GM21528 (cell line): ENCODE measurements at regions not wholly inside any gene's neighbourhood (a gene's known extent, or its start where the extent isn't known, plus 50 kb on each side); places are given as distances from the start of the nearest gene placed in this dataset.
"Not testable (repeated sequence)": the region's sequence is repeated elsewhere in the genome, so short reads cannot be mapped to it uniquely, and the experiment has no call there.

Experiments
- ATAC-seq: cut with Tn5 transposase; IDR thresholded peaks from one replicate; pipeline ENCODE4 v1.9.1; 2021; ENCODE audit warnings: mild to moderate bottlenecking, moderate library complexity; ENCODE audit not compliant: unreplicated experiment, low FRiP score

DNA sequence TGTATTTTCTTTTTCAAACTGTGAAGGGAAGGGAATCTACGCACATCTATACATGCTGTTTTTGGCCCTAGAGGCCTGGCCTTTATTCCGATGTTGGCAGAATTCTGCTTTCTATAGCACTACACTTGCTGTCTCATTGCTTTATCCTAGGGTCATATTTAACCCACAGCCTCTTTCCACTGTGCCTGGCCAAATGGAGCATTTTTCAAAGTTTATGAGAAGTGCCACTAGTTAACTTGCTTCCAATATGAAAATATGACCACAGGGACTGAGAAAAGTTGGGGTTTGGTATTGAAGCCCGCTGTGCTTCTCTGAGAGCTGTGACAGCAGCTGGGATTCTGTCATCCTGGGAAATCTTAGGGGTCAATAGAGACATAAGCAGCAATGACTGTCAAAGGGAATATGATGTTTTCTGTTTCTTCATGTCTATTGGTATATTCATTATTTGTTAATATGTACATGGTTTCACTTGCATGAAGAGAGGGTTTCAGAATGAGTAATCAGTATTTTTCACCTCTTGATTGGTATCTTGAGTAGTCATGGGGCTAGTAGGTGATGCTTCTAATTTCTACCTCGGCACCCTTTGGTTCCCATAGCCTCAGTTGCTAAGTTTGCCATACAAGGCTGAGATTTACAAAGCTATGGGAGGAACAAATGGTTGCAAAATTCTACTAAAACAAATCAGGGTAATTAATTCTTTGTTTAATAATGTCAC is 275.8 kb upstream of the RBMS3 start:
- peak; percentile 96 for ATAC-seq

DNA sequence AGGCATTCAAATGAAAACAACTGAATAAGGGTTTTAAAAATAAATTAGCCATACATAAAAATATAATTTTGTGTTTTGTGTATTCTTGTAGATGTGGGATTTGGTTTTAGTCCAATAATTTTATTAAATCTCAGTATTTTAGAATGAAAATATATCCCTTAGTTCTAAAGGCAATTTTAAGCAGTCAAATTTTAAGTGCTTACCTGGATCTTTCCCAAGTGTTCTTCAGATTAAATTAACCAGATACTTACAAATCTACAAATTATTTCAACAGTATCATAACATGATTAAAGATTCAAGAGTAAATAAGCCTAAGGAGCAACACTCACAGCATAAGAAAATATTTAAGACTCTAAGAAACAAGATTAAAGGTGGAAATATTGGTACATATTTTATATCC is 275.0 kb upstream of the RBMS3 start:
- no peak for ATAC-seq

DNA sequence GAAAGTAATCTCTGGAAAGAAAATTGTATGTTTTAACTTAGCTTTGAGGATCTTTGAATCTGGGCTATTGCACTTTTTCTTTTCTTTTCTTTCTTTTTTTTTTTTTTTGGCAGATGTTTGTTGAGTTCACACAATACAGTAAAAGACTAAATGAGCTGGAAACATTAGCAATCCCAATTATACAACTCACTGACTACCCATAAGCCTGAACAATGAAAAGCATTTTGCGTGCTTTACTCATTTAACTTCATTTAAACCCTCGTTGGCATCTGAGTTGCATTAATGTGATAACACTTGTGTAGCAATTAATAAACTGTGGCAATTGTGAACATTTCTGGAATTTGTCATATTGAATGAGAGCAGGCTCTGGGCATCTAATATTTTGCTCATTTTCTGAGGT is 269.4 kb upstream of the RBMS3 start:
- ATAC-seq, result no peak

DNA sequence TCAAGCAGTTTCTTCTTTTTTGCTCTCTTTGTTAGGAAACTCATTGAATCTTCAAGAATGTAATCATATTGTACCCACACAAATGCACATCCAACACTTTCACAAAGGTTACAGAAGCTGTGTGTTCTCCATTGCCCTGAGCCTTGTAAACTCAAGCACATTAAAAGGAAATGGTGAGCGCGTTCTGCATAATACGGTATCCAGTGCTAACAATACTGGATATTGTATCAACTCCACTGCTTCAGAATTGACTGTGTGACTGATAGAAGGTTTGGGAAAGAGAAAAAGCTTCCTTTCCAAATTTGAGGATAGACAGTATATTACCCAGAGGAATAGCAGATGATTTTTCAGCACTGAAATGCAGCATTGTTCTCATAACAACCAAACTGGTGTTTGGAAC is 268.9 kb upstream of the RBMS3 start:
- ATAC-seq, result no peak

DNA sequence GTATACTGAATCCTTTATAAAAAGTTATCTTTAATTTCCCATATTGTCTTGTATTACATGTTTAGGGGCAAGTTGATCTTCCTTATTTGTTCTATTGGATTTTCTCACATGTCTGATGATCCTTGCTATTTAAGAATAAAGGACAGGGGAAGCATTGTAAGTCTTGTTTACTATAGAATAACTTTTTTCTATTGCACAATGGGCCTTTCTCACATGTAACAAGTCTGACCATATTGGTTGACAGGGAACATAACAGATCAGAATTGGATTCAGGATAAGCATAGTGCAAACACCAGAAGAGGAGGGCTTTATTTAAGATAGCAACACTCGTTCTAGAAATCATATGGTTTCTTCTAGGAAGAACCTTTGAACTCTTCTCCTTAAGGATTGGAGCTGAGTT is 257.9 kb upstream of the RBMS3 start:
- ATAC-seq, result no peak

DNA sequence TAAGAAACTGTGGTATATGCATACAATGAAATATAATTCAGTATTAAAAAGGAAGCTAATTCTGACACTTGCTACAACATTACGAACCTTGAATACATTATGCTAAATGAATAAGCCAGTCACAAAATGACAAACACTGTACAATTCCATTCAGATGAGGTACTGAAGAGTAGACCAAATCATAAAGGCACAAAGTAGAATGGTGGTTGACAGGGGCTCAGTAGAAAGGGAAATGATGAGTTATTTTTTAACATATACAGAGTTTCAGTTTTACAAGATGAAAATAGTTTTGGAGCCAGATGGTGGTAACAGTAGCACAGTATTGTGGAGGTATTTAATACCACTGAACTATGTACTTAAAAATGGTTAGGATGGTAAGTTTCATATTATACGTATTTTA is 254.6 kb upstream of the RBMS3 start:
- peak; percentile 88 for ATAC-seq

DNA sequence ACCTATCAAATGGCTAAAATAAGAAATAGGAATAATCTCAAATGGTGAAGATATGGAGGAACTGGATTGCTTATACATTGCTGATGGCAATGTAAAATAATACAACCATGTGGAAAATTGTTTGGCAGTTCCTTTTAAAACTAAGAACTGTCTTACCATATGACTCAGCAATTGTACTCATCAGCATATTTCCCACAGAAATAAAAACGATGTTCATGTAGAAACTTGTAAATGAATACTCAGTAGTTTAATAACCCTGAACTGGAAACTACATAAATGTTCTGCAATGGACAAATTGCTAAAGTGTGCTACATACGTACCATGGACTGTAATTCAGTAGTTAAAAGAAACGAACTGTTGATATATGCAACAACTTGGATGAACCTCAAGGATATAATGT is 253.9 kb upstream of the RBMS3 start:
- no peak for ATAC-seq

DNA sequence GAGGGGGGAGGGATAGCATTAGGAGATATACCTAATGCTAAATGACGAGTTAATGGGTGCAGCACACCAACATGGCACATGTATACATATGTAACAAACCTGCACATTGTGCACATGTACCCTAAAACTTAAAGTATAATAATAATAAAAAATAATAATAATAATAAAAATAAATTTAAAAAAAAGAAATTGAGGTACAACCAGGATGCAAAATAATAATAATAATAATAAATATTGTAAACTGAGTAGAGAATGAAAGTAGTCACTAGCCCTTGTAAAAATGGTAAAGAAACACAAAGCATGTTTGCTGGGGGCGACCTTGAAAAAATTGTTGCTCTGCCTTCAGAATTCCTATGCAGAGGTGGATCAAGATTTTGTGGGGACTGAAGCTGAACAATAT is 249.7 kb upstream of the RBMS3 start:
- ATAC-seq, result not testable (repeated sequence)

DNA sequence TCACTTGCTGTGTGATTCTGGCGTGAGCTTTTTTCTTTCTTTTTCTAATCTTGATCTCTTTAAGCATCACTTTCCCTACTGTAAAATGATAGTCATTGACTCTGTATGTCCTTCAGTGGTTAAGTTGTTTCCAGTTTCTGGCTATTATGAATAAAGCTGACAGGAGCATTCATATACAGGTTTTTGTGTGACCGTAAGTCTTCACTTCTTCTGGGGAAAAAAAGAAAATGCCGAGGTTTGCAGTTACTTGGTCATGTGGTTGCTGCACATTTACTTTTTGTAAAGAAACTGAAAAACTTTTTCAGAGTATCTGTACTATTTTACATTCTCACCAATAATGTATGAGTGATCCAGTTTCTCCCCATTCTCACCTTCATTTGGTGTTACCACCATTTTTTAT is 247.4 kb upstream of the RBMS3 start:
- ATAC-seq, result no peak

DNA sequence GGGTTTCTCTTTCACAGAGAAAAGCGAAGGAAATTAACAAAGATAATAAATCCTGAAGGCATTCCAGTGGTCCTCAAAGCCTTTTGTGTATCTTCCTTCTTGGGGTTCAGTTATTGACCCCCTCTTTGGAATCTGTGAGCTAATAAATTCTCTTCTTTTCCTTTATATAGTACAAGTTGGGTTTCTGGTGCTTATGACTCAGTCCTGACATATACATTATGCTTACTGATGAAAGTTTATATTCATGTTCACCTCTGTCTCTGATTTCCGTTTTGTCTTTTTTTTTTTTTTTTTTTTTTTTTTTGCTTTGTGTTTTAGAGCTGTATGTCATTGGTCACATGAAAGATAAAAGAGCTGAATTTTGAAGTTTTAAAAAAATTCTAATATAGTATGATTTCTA is 230.7 kb upstream of the RBMS3 start:
- ATAC-seq, result no peak

DNA sequence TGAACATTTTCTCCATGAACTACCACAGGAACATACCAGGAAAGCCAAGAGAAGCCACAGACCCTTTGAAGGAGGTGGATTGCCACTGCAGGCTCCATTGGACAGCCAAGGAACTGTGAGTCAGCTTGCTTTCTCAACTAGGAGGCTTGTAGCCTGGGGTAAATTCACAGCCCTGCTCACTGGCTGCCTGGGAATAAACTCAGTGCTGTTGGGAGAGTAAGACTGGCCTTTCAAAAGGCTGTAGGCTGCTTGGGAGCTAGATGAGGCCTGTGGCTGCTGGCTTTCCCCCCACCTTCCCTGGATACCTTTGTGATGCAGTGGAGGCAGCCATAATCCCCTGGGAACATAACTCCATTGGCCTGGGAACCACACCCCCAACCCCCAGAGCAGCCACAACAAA is 223.5 kb upstream of the RBMS3 start:
- no peak for ATAC-seq

DNA sequence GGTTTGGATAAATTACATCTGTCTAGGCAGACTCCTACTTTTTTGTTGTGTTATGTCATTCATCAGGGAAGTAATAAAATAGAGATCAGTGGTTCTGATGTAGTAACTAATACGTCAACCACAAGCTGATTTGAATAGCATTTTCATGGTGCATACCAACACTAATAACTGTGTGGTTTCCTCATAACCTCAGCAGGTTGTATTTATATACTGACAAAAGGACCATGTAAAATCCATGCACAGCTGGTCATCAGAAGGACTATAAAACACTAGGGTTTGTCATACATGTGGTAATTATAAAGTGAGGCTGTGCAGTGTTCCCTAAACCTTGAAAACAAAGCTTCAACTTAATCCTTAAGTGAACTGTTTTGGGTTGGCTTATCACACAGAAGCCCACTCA is 216.8 kb upstream of the RBMS3 start:
- ATAC-seq, result no peak

DNA sequence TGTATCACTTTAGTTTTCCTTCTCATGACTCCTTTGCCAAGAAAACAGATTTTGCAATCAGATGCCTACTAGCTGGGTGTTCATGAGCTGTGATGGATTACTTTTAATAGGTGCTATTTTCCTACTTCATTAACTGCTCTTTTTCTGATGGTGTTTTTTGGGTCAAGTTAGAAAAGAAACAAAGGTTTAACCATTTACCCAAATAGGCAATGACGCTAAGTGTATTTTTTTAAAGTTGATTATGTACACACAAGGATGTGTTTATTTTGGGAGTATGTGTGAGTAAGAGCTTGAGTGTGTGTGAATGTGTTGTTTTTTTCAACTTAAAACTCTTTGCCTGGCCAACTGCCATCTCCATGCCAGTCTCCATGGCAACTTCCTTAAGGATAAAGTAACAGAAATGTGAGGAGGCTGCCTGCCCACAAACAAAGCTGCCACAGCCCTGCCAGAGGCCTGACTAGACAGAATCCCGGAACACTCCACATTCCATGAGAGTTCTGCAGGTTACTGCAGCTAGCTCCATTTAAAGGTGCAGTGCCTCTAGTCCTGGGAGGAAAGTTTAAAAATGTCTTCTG is 215.6 kb upstream of the RBMS3 start:
- no peak for ATAC-seq

DNA sequence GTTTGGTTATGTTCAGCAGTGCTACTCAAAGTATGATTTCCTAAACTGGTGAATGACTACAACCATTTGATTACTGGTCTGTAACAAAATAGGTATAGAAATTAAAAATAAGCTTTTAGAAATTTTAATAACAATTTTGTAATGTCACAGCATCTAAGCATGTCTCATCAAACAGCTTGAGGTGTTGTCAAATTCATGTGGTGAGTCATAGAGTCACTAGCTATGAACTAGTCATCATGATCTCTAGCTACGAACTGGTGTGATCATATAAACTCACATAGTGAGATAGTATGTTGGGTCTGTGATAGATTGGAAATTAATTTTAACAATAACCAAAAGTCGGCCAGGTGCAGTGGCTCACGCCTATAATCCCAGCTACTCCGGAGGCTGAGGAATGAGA is 213.9 kb upstream of the RBMS3 start:
- no peak for ATAC-seq

DNA sequence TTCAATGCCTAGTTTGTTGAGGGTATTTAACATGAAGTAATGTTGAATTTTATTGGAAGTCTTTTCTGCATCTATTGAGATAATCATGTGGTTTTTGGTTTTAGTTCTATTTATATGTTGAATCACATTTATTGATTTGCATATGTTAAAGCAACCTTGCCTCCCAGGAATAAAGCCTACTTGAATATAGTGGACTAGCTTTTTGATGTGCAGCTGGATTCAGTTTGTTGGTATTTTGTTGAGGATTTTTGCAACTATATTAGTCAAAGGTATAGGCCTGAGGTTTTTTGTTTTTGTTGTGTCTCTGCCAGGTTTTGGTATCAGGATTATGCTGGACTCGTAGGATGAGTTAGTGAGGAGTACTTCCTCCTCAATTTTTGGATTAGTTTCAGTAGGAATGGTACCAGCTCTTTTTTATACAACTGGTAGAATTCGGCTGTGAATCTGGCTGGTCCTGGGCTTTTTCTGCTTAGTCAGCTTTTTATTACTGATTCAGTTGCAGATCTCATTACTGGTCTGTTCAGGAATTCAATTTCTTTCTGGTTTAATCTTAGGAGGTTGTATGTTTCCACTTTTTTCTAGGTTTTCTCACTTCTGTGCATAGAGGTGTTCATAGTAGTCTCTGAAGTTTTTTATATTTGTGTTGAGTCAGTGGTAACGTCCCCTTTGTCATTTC is 209.8 kb upstream of the RBMS3 start:
- ATAC-seq, result no peak

DNA sequence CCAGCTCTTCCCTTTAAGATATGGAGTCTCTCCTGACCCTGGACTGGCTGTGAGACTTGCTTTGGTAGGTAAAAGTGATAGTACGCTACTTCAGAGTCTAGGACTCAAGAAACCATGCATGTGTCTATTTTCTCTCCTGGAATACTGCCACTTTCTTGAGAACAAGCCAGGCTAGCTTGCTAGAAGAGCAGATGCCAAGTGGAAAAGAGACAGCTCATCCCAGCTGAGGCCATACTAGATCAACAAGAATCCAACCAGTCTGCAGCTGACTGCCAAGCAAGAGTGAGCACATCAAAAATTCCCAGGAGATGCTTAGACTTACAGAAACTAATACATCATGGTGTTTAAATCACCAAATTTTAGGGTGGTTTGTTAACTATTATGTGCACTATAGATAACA is 208.3 kb upstream of the RBMS3 start:
- no peak for ATAC-seq

DNA sequence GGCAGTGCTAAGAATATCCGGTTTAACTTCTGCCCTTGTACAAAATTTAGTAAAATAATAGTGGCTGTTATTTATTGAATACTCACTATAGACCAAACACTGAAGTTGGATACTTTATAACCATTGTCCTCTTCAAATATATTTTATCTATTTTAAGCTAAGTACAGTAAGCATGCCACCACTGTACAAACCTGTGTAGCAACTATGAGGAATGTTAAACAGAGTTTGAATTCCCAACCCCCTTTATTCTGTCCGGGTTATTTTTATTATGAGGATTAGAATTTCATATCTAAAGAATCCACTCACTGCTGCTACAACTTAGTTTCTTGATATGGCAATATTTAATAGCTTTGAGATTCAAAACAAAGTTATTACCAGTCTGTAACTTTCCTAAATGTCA is 203.5 kb upstream of the RBMS3 start:
- no peak for ATAC-seq

DNA sequence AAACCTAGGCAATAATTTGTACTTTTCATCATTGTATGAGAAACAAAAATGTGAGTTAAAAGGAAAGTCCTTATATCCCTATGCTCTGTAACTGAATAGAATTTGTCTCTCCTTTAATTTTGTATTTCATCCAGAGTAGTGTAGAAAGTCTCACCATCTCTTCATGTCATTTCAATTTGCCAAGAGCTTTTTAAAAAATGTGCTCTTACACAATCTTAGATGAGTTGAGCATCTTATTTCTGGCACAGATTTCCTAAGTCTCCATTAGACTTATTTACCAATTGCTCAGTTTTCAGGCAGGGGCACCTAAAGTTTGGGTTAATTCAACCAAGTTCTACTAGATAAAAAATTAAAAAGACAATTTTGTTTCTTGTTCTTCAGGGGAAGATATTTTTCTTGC is 201.5 kb upstream of the RBMS3 start:
- no peak for ATAC-seq

DNA sequence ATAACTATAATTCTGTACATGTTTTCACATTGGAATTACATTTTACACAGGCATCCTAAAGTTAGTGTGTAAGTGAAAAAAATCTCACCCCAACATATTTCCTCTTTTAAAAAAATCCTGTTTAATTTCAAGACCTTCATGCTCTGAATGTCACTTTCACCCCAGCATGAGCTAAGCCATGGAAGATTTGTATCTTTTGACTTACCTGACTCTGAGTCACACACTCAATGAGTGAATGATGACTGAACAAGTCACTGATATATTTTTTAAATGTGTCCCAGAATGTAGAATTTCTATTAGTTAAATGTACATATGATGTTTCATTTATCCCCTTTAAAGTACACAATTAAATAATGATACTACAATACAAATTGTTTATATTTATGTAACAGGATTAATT is 199.9 kb upstream of the RBMS3 start:
- ATAC-seq, result no peak

DNA sequence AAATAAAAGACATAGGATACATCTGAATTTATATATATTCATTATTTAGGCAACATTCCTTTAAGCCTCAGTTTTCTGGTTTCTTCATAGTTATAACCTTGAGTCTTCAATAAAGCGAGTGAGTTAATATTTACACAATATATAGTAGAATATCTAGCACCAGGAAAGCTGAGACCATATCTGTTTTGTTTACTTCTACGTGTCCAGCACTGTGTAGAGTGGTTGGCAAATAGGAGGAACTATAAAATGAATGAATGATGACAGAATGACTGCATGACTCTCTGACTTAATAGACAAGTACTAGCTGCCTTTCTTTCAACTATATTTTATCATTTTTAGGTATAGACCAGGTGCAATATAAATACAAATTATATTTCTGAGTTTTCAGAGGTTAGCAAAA is 197.8 kb upstream of the RBMS3 start:
- no peak for ATAC-seq

DNA sequence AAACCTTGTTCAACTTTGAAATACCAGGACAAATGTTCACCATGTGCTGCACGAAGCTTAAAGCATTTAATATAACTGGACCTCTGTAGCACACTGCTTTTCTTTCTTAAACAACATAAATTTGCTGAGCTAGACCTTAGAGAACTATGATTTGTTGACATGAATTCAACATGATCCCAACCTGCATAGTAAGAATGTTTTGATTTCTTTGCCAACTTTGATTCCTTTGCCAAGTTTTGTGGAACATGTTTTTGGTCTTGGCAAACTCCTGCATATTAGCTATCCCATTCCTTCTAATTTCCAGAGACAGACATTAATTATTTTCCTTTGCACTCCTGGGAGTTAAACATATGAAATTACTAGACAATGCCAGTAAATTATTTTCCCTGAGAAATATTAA is 197.2 kb upstream of the RBMS3 start:
- ATAC-seq, result no peak

DNA sequence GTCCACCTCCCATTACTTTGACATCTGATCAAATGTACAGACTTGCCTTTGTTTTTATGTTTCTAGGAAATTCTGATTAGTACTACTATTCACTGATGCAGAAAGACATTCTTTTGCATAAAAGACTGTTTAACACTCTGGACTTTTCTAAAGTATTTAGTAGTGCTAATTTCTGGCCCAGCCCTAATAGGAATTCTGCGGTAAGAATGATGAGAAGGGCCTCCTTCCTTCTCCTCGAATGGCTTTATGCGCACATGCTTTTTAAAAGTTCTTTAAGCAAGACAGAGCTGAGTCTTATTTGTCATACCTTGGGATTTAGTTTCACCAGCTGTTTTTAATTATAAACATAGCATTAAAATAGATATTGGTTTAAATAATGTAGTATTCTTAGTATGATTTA is 192.3 kb upstream of the RBMS3 start:
- no peak for ATAC-seq
